GM18502 (cell line): ENCODE measurements at regions not wholly inside any gene's neighbourhood (a gene's known extent, or its start where the extent isn't known, plus 50 kb on each side); places are given as distances from the start of the nearest gene placed in this dataset.

Experiments
- ATAC-seq: cut with Tn5 transposase; IDR thresholded peaks from one replicate; pipeline ENCODE4 v1.9.1; 2021; ENCODE audit warnings: mild to moderate bottlenecking; ENCODE audit not compliant: unreplicated experiment, poor library complexity

- ATAC-seq, result no peak
Observed at GRCh38 chr2:74036010-74036409, 51.3 kb downstream of the TET3 start.

GRCh38 chr2:74036450-74037195 is 51.9 kb downstream of the TET3 start:
- ATAC-seq, result no peak

- ATAC-seq, result peak; percentile 54
Observed at GRCh38 chr2:74037379-74037860, 52.7 kb downstream of the TET3 start.

GRCh38 chr2:74039611-74040010 is 54.9 kb downstream of the TET3 start:
- no peak for ATAC-seq

- no peak for ATAC-seq
Observed at GRCh38 chr2:74041182-74041581, 56.5 kb downstream of the TET3 start.

GRCh38 chr2:74041726-74042125 is 57.0 kb downstream of the TET3 start:
- no peak for ATAC-seq

- no peak for ATAC-seq
Observed at GRCh38 chr2:74042606-74043005, 57.9 kb downstream of the TET3 start.

GRCh38 chr2:74043345-74044329 is 58.9 kb downstream of the TET3 start:
- ATAC-seq, result no peak

- ATAC-seq, result no peak
Observed at GRCh38 chr2:74044999-74045398, 60.3 kb downstream of the TET3 start.

GRCh38 chr2:74045454-74045853 is 60.7 kb downstream of the TET3 start:
- no peak for ATAC-seq

GRCh38 chr2:74046441-74046840 is 61.7 kb downstream of the TET3 start:
- no peak for ATAC-seq

GRCh38 chr2:74047152-74047551 is 62.4 kb downstream of the TET3 start:
- no peak for ATAC-seq

GRCh38 chr2:74048147-74048546 is 63.4 kb downstream of the TET3 start:
- no peak for ATAC-seq

GRCh38 chr2:74048843-74049519 is 64.3 kb downstream of the TET3 start:
- ATAC-seq, result no peak

GRCh38 chr2:74050151-74050550 is 65.4 kb downstream of the TET3 start:
- ATAC-seq, result no peak

GRCh38 chr2:74051504-74051903 is 66.8 kb downstream of the TET3 start:
- no peak for ATAC-seq

GRCh38 chr2:74052732-74053710 is 68.3 kb downstream of the TET3 start:
- ATAC-seq, result no peak

GRCh38 chr2:74053959-74054715 is 69.4 kb downstream of the TET3 start:
- no peak for ATAC-seq
